K562 (cell line): ENCODE measurements at regions not wholly inside any gene's neighbourhood (a gene's known extent, or its start where the extent isn't known, plus 50 kb on each side); places are given as distances from the start of the nearest gene placed in this dataset.

Source experiments
- ATAC-seq: fragments of 200-7000 bp; cut with Tn5 transposase; 3 replicates; pipeline ENCODE4 v1.9.1; 2020; ENCODE audit warnings: moderate library complexity
- BruUV-seq: library from RNA; stranded (reverse); fragments of 400-500 nt; replicated peaks from 2 replicates; lab custom pipeline; 2021; lab: Mats Ljungman, UMichigan
- CTCF ChIA-PET: fragments of 300-600 bp; formaldehyde crosslinking; extraction: SDS; loops from one replicate; lab custom pipeline; 2021; ENCODE audit warnings: low intra/inter-chr PET ratio; lab: Yijun Ruan, JAX
- POLR2A ChIA-PET: fragments of 300-600, 350-650 bp; sonication (Branson Sonifier 250); formaldehyde crosslinking; extraction: SDS; loops from one replicate; lab custom pipeline; 2021; ENCODE audit warnings: antibody characterized with exemption, inconsistent platforms; lab: Yijun Ruan, JAX
- DNase-seq, 4 experiments: peaks; one replicate each; pipeline versions ENCODE4 v3.0.0 to v3.0.0-alpha.2; 2011 to 2018; ENCODE audit warnings: low spot score in 3 of 4, mixed read lengths in 3 of 4; ENCODE audit errors: extremely low read depth in 1 of 4
- FAIRE-seq: peaks from 2 replicates; lab custom pipeline; 2011; peaks lifted over from hg19 to GRCh38; lab: Jason Lieb, UNC
- H2AFZ ChIP-seq: 2 replicates; pipeline ENCODE4 v1.6.0; 2011; ENCODE audit warnings: low read depth, low read length, control low read depth, inconsistent platforms
- H3K27ac ChIP-seq: fragments of 200-600 bp; 3 replicates; pipeline ENCODE4 v1.8.0; 2011; ENCODE audit warnings: low read depth, mild to moderate bottlenecking, control low read depth, inconsistent platforms, low read length, moderate library complexity, mixed read lengths; ENCODE audit errors: extremely low read depth
- H3K27me3 ChIP-seq, 2 experiments: fragments of 300-600 bp in 1 of 2; 2 replicates in 1 of 2; 3 replicates in 1 of 2; pipeline versions ENCODE4 v1.6.0 to v1.8.0; 2011; ENCODE audit warnings: inconsistent platforms in 2 of 2, low read length in 2 of 2, mild to moderate bottlenecking in 1 of 2, mixed read lengths in 1 of 2, moderate library complexity in 1 of 2; ENCODE audit not compliant: control insufficient read depth in 2 of 2, insufficient read depth in 2 of 2
- H3K36me3 ChIP-seq: fragments of 300-600 bp; 3 replicates; pipeline ENCODE4 v1.8.0; 2011; ENCODE audit warnings: mild to moderate bottlenecking, low read length, inconsistent platforms; ENCODE audit not compliant: control insufficient read depth, insufficient read depth
- H3K4me1 ChIP-seq, 2 experiments: fragments of 200-600 bp in 1 of 2; replicated peaks in 1 of 2; 2 replicates in 1 of 2; 3 replicates in 1 of 2; pipeline versions ENCODE4 v1.5.1 to v1.8.0; 2011; ENCODE audit warnings: inconsistent platforms in 2 of 2, low read length in 2 of 2, mild to moderate bottlenecking in 1 of 2, mixed read lengths in 1 of 2, moderate library complexity in 1 of 2; ENCODE audit not compliant: control insufficient read depth in 2 of 2, insufficient read depth in 2 of 2
- H3K4me2 ChIP-seq: 2 replicates; pipeline ENCODE4 v1.6.1; 2011; ENCODE audit warnings: low read length, control low read depth, inconsistent platforms, mixed read lengths; ENCODE audit not compliant: insufficient read depth
- H3K4me3 ChIP-seq: fragments of 200-600 bp; sonication (generic), shearing (Covaris generic); 2 replicates; pipeline ENCODE4 v1.5.1; 2016; ENCODE audit warnings: control low read depth, inconsistent platforms
- H3K79me2 ChIP-seq: fragments of 200-600 bp; 3 replicates; pipeline ENCODE4 v1.8.0; 2011; ENCODE audit warnings: low read length, inconsistent platforms; ENCODE audit not compliant: control insufficient read depth, insufficient read depth
- H3K9ac ChIP-seq, 2 experiments: 2 replicates each; pipeline versions ENCODE4 v1.6.0 to v1.6.1; 2011; ENCODE audit warnings: low read depth in 2 of 2, low read length in 2 of 2, control low read depth in 1 of 2, inconsistent platforms in 1 of 2, mild to moderate bottlenecking in 1 of 2, mixed read lengths in 1 of 2; ENCODE audit not compliant: insufficient read depth in 1 of 2
- H3K9me1 ChIP-seq: one replicate; pipeline ENCODE4 v1.6.0; 2011; ENCODE audit warnings: inconsistent platforms, mild to moderate bottlenecking, low read length, moderate library complexity; ENCODE audit not compliant: control insufficient read depth, insufficient read depth
- H3K9me3 ChIP-seq: replicated peaks from 2 replicates; pipeline ENCODE4 v1.5.1; 2011; ENCODE audit warnings: low read depth, low read length, inconsistent platforms; ENCODE audit not compliant: control insufficient read depth, insufficient read depth
- H4K20me1 ChIP-seq: replicated peaks from 2 replicates; pipeline ENCODE4 v1.6.1; 2011; ENCODE audit warnings: low read length, inconsistent platforms, mixed read lengths; ENCODE audit not compliant: control insufficient read depth, insufficient read depth
- POLR2AphosphoS2 ChIP-seq: IDR thresholded peaks from 2 replicates; pipeline ENCODE4 v1.6.1; 2012; ENCODE audit warnings: low read length, improper control_type of control experiment
- ZNF133 ChIP-seq: fragments of 250-450 bp; sonication (Bioruptor Pico); IDR thresholded peaks from 2 replicates; pipeline ENCODE4 v1.4.0; 2020; ENCODE audit warnings: mild to moderate bottlenecking
- ZNF407 ChIP-seq: fragments of 450-650 bp; IDR thresholded peaks from 2 replicates; pipeline ENCODE4 v1.6.1; 2016; ENCODE audit warnings: low read depth
- WGBS: fragments of 100-300 bp; shearing (Covaris generic); methylation state at CpG from one replicate; pipeline ENCODE4 v1.1.6; 2016; ENCODE audit warnings: low coverage, mixed read lengths; ENCODE audit not compliant: insufficient coverage; ENCODE audit errors: missing lambda C conversion rate; 5-methylcytosine and 5-hydroxymethylcytosine counted together
- in situ Hi-C: fragments of 300-500 bp; cut with MboI; formaldehyde crosslinking; loops from 4 replicates; pipeline ENCODE4 v1.15.0; 2018; ENCODE audit warnings: inconsistent platforms, mixed read lengths
- intact Hi-C: fragments of 100-400 bp; cut with micrococcal nuclease; formaldehyde crosslinking; loops from 2 replicates; pipeline ENCODE4 v1.14.2; 2022

GRCh38 chr3:194854659-194855390 is 169.1 kb downstream of the FAM43A start (continued):
- TF ChIP-seq ZNF407: no peak

GRCh38 chr3:194856296-194856695 is 170.6 kb downstream of the FAM43A start:
- Histone ChIP-seq H3K4me1 (no peaks in the 10 kb centered on the region), H3K79me2 (no peaks in the 10 kb centered on the region), H3K36me3 (no peaks in the 10 kb centered on the region), H2AFZ (no peak overlapping the region), H3K9ac (no peak overlapping the region), H3K27me3 (peaks cover 35 to 63% of the 10 kb centered on the region in 2 experiments), H3K9me3 (no peaks in the 10 kb centered on the region), H3K9me1 (peaks cover 3% of the 10 kb centered on the region), H3K27ac (no peak overlapping the region), H3K4me3 (no peak overlapping the region), H4K20me1 (no peaks in the 10 kb centered on the region; the same call in 1 of the 2 replicates), H3K4me2 (no peak overlapping the region)
- intact Hi-C loops (no loop called here), in situ Hi-C loops (no loop called here)
- CTCF ChIA-PET: no interaction called here
- POLR2A ChIA-PET: no interaction called here
- DNase-seq (no peak), FAIRE-seq (no peak), ATAC-seq (no peak)
- no peak for TF ChIP-seq ZNF133
- no peak for TF ChIP-seq POLR2AphosphoS2
- WGBS: 0% methylated on average over 7 of the region's 7 CpGs
- BruUV-seq: no TSS peak
